Ascending aorta (tissue), 2 donors: ENCODE measurements at regions not wholly inside any gene's neighbourhood (a gene's known extent, or its start where the extent isn't known, plus 50 kb on each side); places are given as distances from the start of the nearest gene placed in this dataset.

Experiments
- DNase-seq, 2 donors: peaks; one replicate each; pipeline ENCODE4 v3.0.0-alpha.2; 2019; ENCODE audit warnings: low spot score in 2 of 2
- H3K27ac ChIP-seq, 2 donors: fragments of 200-600 bp; sonication (generic); one replicate each; pipeline ENCODE4 v1.5.1; 2016 to 2017; ENCODE audit warnings: mild to moderate bottlenecking in 1 of 2
- H3K27me3 ChIP-seq: fragments of 200-600 bp; sonication (generic); one replicate; pipeline ENCODE4 v1.5.1; 2017
- H3K36me3 ChIP-seq, 2 donors: fragments of 200-600 bp; sonication (generic); one replicate each; pipeline ENCODE4 v1.5.1; 2016
- H3K4me1 ChIP-seq, 2 donors: fragments of 200-600 bp; sonication (generic); one replicate each; pipeline ENCODE4 v1.5.1; 2016 to 2017; ENCODE audit warnings: mild to moderate bottlenecking in 1 of 2
- H3K4me3 ChIP-seq, 2 donors: fragments of 200-600 bp; sonication (generic); one replicate each; pipeline ENCODE4 v1.5.1; 2016 to 2017; ENCODE audit warnings: mild to moderate bottlenecking in 1 of 2
- H3K9me3 ChIP-seq, 2 donors: fragments of 200-600 bp; sonication (generic); one replicate each; pipeline ENCODE4 v1.5.1; 2016
- CTCF ChIP-seq, 3 experiments: fragments of 200-600 bp in 2 of 3; fragments of 450-650 bp in 1 of 3; sonication (generic) in 2 of 3; IDR thresholded peaks; one replicate each; pipeline ENCODE4 v1.5.1; 2016 to 2019; ENCODE audit warnings: antibody characterized with exemption in 3 of 3, mild to moderate bottlenecking in 1 of 3, moderate library complexity in 1 of 3
- intact Hi-C: fragments of 100-400 bp; cut with DNase I; formaldehyde crosslinking; loops from one replicate; pipeline ENCODE4 v1.15.1; 2023

GRCh38 chr2:16816522-16816921, 150.9 kb upstream of the CYRIA start:
- Histone ChIP-seq H3K27ac (no peak overlapping the region), H3K4me3 (no peak overlapping the region), H3K27me3 (no peaks in the 10 kb centered on the region), H3K9me3 (no peaks in the 10 kb centered on the region), H3K36me3 (no peaks in the 10 kb centered on the region), H3K4me1 (no peaks in the 10 kb centered on the region)
- TF ChIP-seq CTCF (IDR thresholded peaks at IDR 0.05) = no peak
- no peak for DNase-seq
- intact Hi-C loops = no loop called here

- Histone ChIP-seq H3K36me3 (no peaks in the 10 kb centered on the region), H3K4me1 (no peaks in the 10 kb centered on the region), H3K27me3 (no peaks in the 10 kb centered on the region), H3K27ac (no peak overlapping the region), H3K4me3 (no peak overlapping the region), H3K9me3 (no peaks in the 10 kb centered on the region)
- TF ChIP-seq CTCF (IDR thresholded peaks at IDR 0.05) = no peak
- DNase-seq = no peak
- intact Hi-C loops = no loop called here
Measured at GRCh38 chr2:16816016-16816415, 150.4 kb upstream of the CYRIA start.

GRCh38 chr2:16813593-16813992, 148.0 kb upstream of the CYRIA start:
- H3K4me3 ChIP-seq = no peak overlapping the region
- H3K4me1 ChIP-seq = no peaks in the 10 kb centered on the region
- H3K27ac ChIP-seq = no peak overlapping the region
- no peak for TF ChIP-seq CTCF (IDR thresholded peaks at IDR 0.05)
- H3K9me3 ChIP-seq = no peaks in the 10 kb centered on the region
- no peaks in the 10 kb centered on the region for H3K27me3 ChIP-seq
- H3K36me3 ChIP-seq = no peaks in the 10 kb centered on the region
- DNase-seq = no peak
- intact Hi-C loops = no loop called here

GRCh38 chr2:16798472-16798871, 132.8 kb upstream of the CYRIA start:
- H3K27me3 ChIP-seq = no peaks in the 10 kb centered on the region
- intact Hi-C loops = no loop called here
- H3K9me3 ChIP-seq = no peaks in the 10 kb centered on the region
- no peaks in the 10 kb centered on the region for H3K4me1 ChIP-seq
- H3K27ac ChIP-seq = no peak overlapping the region
- DNase-seq = no peak
- no peak for TF ChIP-seq CTCF (IDR thresholded peaks at IDR 0.05)
- H3K36me3 ChIP-seq = no peaks in the 10 kb centered on the region
- no peak overlapping the region for H3K4me3 ChIP-seq

GRCh38 chr2:16791496-16791895, 125.9 kb upstream of the CYRIA start:
- no peaks in the 10 kb centered on the region for H3K36me3 ChIP-seq
- no peaks in the 10 kb centered on the region for H3K4me1 ChIP-seq
- intact Hi-C loops = no loop called here
- no peak overlapping the region for H3K4me3 ChIP-seq
- no peaks in the 10 kb centered on the region for H3K9me3 ChIP-seq
- no peak for DNase-seq
- no peak overlapping the region for H3K27ac ChIP-seq
- no peak for TF ChIP-seq CTCF (IDR thresholded peaks at IDR 0.05)
- no peaks in the 10 kb centered on the region for H3K27me3 ChIP-seq

- no peak for TF ChIP-seq CTCF (IDR thresholded peaks at IDR 0.05)
- intact Hi-C loops = no loop called here
- no peaks in the 10 kb centered on the region for H3K27me3 ChIP-seq
Measured at GRCh38 chr2:16785149-16785548, 119.5 kb upstream of the CYRIA start.

More at GRCh38 chr2:16785149-16785548, 119.5 kb upstream of the CYRIA start:
- H3K27ac ChIP-seq = no peak overlapping the region
- no peaks in the 10 kb centered on the region for H3K4me1 ChIP-seq
- no peak for DNase-seq
- no peaks in the 10 kb centered on the region for H3K9me3 ChIP-seq
- no peak overlapping the region for H3K4me3 ChIP-seq
- H3K36me3 ChIP-seq = no peaks in the 10 kb centered on the region
